H1 (cell line): ENCODE measurements at regions not wholly inside any gene's neighbourhood (a gene's known extent, or its start where the extent isn't known, plus 50 kb on each side); places are given as distances from the start of the nearest gene placed in this dataset.

ENCODE experiments used
- CTCF ChIA-PET: fragments of 300-600 bp; sonication (Branson Sonifier 250); formaldehyde crosslinking; loops from one replicate; lab custom pipeline; 2021; ENCODE audit not compliant: partially characterized antibody; lab: Charles Lee
- POLR2A ChIA-PET: fragments of 300-600 bp; sonication (Branson Sonifier 250); formaldehyde crosslinking; loops from one replicate; lab custom pipeline; 2021; ENCODE audit warnings: inconsistent platforms; ENCODE audit not compliant: partially characterized antibody; lab: Charles Lee
- DNase-seq, 2 experiments: peaks; one replicate each; pipeline versions ENCODE4 v3.0.0 to v3.0.0-alpha.2; 2010 to 2022; ENCODE audit warnings: low spot score in 2 of 2, low read depth in 1 of 2, mixed read lengths in 1 of 2
- FAIRE-seq: peaks from 2 replicates; lab custom pipeline; 2011; peaks lifted over from hg19 to GRCh38; lab: Jason Lieb, UNC
- H2AFZ ChIP-seq: 2 replicates; pipeline ENCODE4 v1.8.1; 2012; ENCODE audit warnings: low read length, inconsistent platforms
- H2AK5ac ChIP-seq: 2 replicates; pipeline ENCODE4 v1.6.1; 2013; ENCODE audit warnings: low read depth, low read length
- H2BK120ac ChIP-seq: replicated peaks from 2 replicates; pipeline ENCODE3; 2013; ENCODE audit warnings: low read depth, low read length, inconsistent platforms
- H2BK12ac ChIP-seq: 2 replicates; pipeline ENCODE4 v1.6.1; 2013; ENCODE audit warnings: low read depth, low read length
- H2BK15ac ChIP-seq: 2 replicates; pipeline ENCODE4 v1.6.1; 2013; ENCODE audit warnings: low read length
- H2BK20ac ChIP-seq: 2 replicates; pipeline ENCODE4 v1.6.1; 2013; ENCODE audit warnings: low read length
- H2BK5ac ChIP-seq: 2 replicates; pipeline ENCODE4 v1.6.1; 2013; ENCODE audit warnings: low read depth, low read length
- H3K14ac ChIP-seq: 2 replicates; pipeline ENCODE4 v1.6.1; 2013; ENCODE audit warnings: inconsistent platforms; ENCODE audit not compliant: insufficient read length
- H3K18ac ChIP-seq: 2 replicates; pipeline ENCODE4 v1.6.1; 2013; ENCODE audit warnings: low read length; ENCODE audit errors: extremely low read depth
- H3K23ac ChIP-seq: 2 replicates; pipeline ENCODE4 v1.6.1; 2013; ENCODE audit warnings: inconsistent platforms; ENCODE audit not compliant: insufficient read length
- H3K23me2 ChIP-seq: 2 replicates; pipeline ENCODE4 v1.6.1; 2013; ENCODE audit warnings: low read depth, low read length
- H3K27ac ChIP-seq: 2 replicates; pipeline ENCODE4 v1.6.1; 2011; ENCODE audit warnings: low read depth, low read length, inconsistent platforms
- H3K27me3 ChIP-seq, 4 experiments: replicated peaks in 1 of 4; 1 replicate in 1 of 4; 2 replicates in 3 of 4; pipeline versions ENCODE4 v1.6.1 to v1.8.1; 2011 to 2013; ENCODE audit warnings: low read length in 3 of 4, mild to moderate bottlenecking in 3 of 4, inconsistent platforms in 2 of 4, mixed read lengths in 2 of 4, moderate library complexity in 1 of 4; ENCODE audit not compliant: control insufficient read depth in 3 of 4, insufficient read depth in 3 of 4; ENCODE audit errors: extremely low read depth in 1 of 4
- H3K36me3 ChIP-seq, 4 experiments: 2 replicates each; pipeline versions ENCODE4 v1.6.1 to v1.8.1; 2011 to 2013; ENCODE audit warnings: mild to moderate bottlenecking in 4 of 4, low read length in 3 of 4, moderate library complexity in 2 of 4, control low read depth in 1 of 4, inconsistent platforms in 1 of 4; ENCODE audit not compliant: insufficient read depth in 4 of 4, control insufficient read depth in 2 of 4
- H3K4ac ChIP-seq: replicated peaks from 2 replicates; pipeline ENCODE3; 2013; ENCODE audit warnings: low read length, low read depth, mixed read lengths, inconsistent platforms; ENCODE audit not compliant: insufficient read length
- H3K4me1 ChIP-seq, 4 experiments: replicated peaks in 1 of 4; 1 replicate in 1 of 4; 2 replicates in 3 of 4; pipeline versions ENCODE4 v1.6.1 to v1.8.1; 2011 to 2013; ENCODE audit warnings: low read length in 3 of 4, inconsistent platforms in 2 of 4, mixed read lengths in 1 of 4; ENCODE audit not compliant: insufficient read depth in 4 of 4, control insufficient read depth in 3 of 4
- H3K4me2 ChIP-seq, 2 experiments: 2 replicates each; pipeline versions ENCODE4 v1.6.1 to v1.8.1; 2011 to 2013; ENCODE audit warnings: low read depth in 2 of 2, low read length in 2 of 2, control low read depth in 1 of 2, inconsistent platforms in 1 of 2, mild to moderate bottlenecking in 1 of 2; ENCODE audit not compliant: insufficient read depth in 1 of 2
- H3K4me3 ChIP-seq, 4 experiments: fragments of 200-600, 300-600 bp in 1 of 4; sonication (generic), shearing (Covaris generic), sonication (Bioruptor Twin) in 1 of 4; 2 replicates each; pipeline versions ENCODE4 v1.5.1 to v1.8.1; 2011 to 2016; ENCODE audit warnings: low read length in 4 of 4, low read depth in 3 of 4, control low read depth in 2 of 4, inconsistent platforms in 2 of 4, mild to moderate bottlenecking in 2 of 4, mixed read lengths in 1 of 4, moderate library complexity in 1 of 4; ENCODE audit not compliant: insufficient read depth in 2 of 4; ENCODE audit errors: extremely low read depth in 1 of 4
- H3K56ac ChIP-seq: replicated peaks from 2 replicates; pipeline ENCODE3; 2013; ENCODE audit warnings: low read depth, mild to moderate bottlenecking, mixed read lengths, low read length, inconsistent platforms; ENCODE audit not compliant: insufficient read length
- H3K79me1 ChIP-seq: 2 replicates; pipeline ENCODE4 v1.6.1; 2013; ENCODE audit warnings: low read depth, low read length, control low read depth
- H3K79me2 ChIP-seq, 2 experiments: 2 replicates each; pipeline versions ENCODE4 v1.6.1 to v1.8.1; 2012 to 2013; ENCODE audit warnings: low read length in 2 of 2, mild to moderate bottlenecking in 2 of 2, inconsistent platforms in 1 of 2; ENCODE audit not compliant: insufficient read depth in 2 of 2, control insufficient read depth in 1 of 2
- H3K9ac ChIP-seq, 4 experiments: replicated peaks in 1 of 4; 1 replicate in 1 of 4; 2 replicates in 3 of 4; pipeline versions ENCODE4 v1.6.1 to v1.8.1; 2011 to 2013; ENCODE audit warnings: low read depth in 3 of 4, low read length in 3 of 4, control low read depth in 2 of 4, mild to moderate bottlenecking in 2 of 4, moderate library complexity in 2 of 4, inconsistent platforms in 1 of 4; ENCODE audit errors: extremely low read depth in 1 of 4
- H3K9me3 ChIP-seq, 2 experiments: 2 replicates each; pipeline versions ENCODE4 v1.6.1 to v1.8.1; 2012 to 2013; ENCODE audit warnings: mild to moderate bottlenecking in 2 of 2, moderate library complexity in 2 of 2, control low read depth in 1 of 2, inconsistent platforms in 1 of 2, low read depth in 1 of 2, low read length in 1 of 2, mixed read lengths in 1 of 2; ENCODE audit not compliant: insufficient read depth in 2 of 2
- H4K20me1 ChIP-seq, 2 experiments: replicated peaks in 1 of 2; 2 replicates each; pipeline versions ENCODE3 to v1.8.1; 2011 to 2013; ENCODE audit warnings: inconsistent platforms in 2 of 2, low read length in 2 of 2, mild to moderate bottlenecking in 1 of 2; ENCODE audit not compliant: insufficient read depth in 2 of 2, control insufficient read depth in 1 of 2
- H4K5ac ChIP-seq: 2 replicates; pipeline ENCODE4 v1.6.1; 2013; ENCODE audit warnings: low read length, low read depth, mixed read lengths, inconsistent platforms; ENCODE audit not compliant: insufficient read length
- H4K8ac ChIP-seq: 2 replicates; pipeline ENCODE4 v1.8.0; 2013; ENCODE audit warnings: mild to moderate bottlenecking, moderate library complexity, low read length, inconsistent platforms; ENCODE audit not compliant: insufficient read depth; ENCODE audit errors: extremely low read depth
- H4K91ac ChIP-seq: replicated peaks from 2 replicates; pipeline ENCODE3; 2013; ENCODE audit warnings: low read length, mixed read lengths, inconsistent platforms; ENCODE audit not compliant: insufficient read length
- ASH2L ChIP-seq: fragments of 200-600, 300-600 bp; sonication (generic); IDR thresholded peaks from one replicate; pipeline ENCODE4 v1.7.1; 2017; ENCODE audit warnings: low read length
- CEBPB ChIP-seq: IDR thresholded peaks from 2 replicates; pipeline ENCODE4 v1.6.1; 2012; ENCODE audit warnings: low read depth, low read length
- EGR1 ChIP-seq: IDR thresholded peaks from 2 replicates; pipeline ENCODE4 v1.6.1; 2011; ENCODE audit warnings: low read depth, low read length, borderline replicate concordance
- EP300 ChIP-seq, 2 experiments: IDR thresholded peaks; 1 replicate in 1 of 2; 2 replicates in 1 of 2; pipeline ENCODE4 v1.6.1; 2011 to 2012; ENCODE audit warnings: low read depth in 2 of 2, low read length in 2 of 2, mild to moderate bottlenecking in 2 of 2, borderline replicate concordance in 1 of 2, inconsistent platforms in 1 of 2, moderate library complexity in 1 of 2
- EZH2 ChIP-seq: fragments of 200-600 bp; sonication (generic); IDR thresholded peaks from 2 replicates; pipeline ENCODE4 v1.7.1; 2012; ENCODE audit warnings: low read depth, mild to moderate bottlenecking, moderate library complexity, low read length, inconsistent platforms; ENCODE audit not compliant: severe bottlenecking
- GTF2F1 ChIP-seq: IDR thresholded peaks from 2 replicates; pipeline ENCODE4 v1.6.1; 2012; ENCODE audit warnings: low read depth, low read length, improper control_type of control experiment, borderline replicate concordance
- HDAC2 ChIP-seq, 2 experiments: fragments of 300-600 bp in 1 of 2; sonication (generic) in 1 of 2; IDR thresholded peaks; 2 replicates each; pipeline ENCODE4 v1.6.1; 2011 to 2012; ENCODE audit warnings: low read depth in 2 of 2, low read length in 2 of 2, mild to moderate bottlenecking in 2 of 2, moderate library complexity in 2 of 2, borderline replicate concordance in 1 of 2, inconsistent platforms in 1 of 2
- HDAC6 ChIP-seq: IDR thresholded peaks from one replicate; pipeline ENCODE4 v1.7.1; 2012; ENCODE audit warnings: low read depth, mild to moderate bottlenecking, inconsistent platforms, low read length, moderate library complexity
- NRF1 ChIP-seq: IDR thresholded peaks from 2 replicates; pipeline ENCODE4 v1.6.1; 2011; ENCODE audit warnings: mild to moderate bottlenecking, low read depth, low read length, improper control_type of control experiment
- RXRA ChIP-seq: IDR thresholded peaks from 2 replicates; pipeline ENCODE4 v1.6.1; 2011; ENCODE audit warnings: low read depth, mild to moderate bottlenecking, low read length, moderate library complexity; ENCODE audit not compliant: insufficient read depth
- SAP30 ChIP-seq: fragments of 300-600 bp; sonication (generic); IDR thresholded peaks from 2 replicates; pipeline ENCODE4 v1.7.1; 2012; ENCODE audit warnings: low read length, moderate library complexity, mild to moderate bottlenecking, inconsistent platforms; ENCODE audit not compliant: insufficient read depth, insufficient replicate concordance
- SIX5 ChIP-seq: IDR thresholded peaks from 2 replicates; pipeline ENCODE4 v1.6.1; 2011; ENCODE audit warnings: mild to moderate bottlenecking, low read depth, low read length
- TCF12 ChIP-seq: IDR thresholded peaks from 2 replicates; pipeline ENCODE4 v1.6.1; 2011; ENCODE audit warnings: low read depth, mild to moderate bottlenecking, low read length
- TEAD4 ChIP-seq: IDR thresholded peaks from 2 replicates; pipeline ENCODE4 v1.6.1; 2012; ENCODE audit warnings: low read depth, low read length, inconsistent platforms, mixed read lengths
- WGBS, 2 experiments: shearing (Covaris generic) in 1 of 2; methylation state at CpG; one replicate each; pipeline versions ENCODE4 v1.1.6 to v1.1.7; 2013 to 2015; ENCODE audit warnings: low lambda C conversion rate in 2 of 2, mixed read lengths in 2 of 2, inconsistent platforms in 1 of 2, low coverage in 1 of 2, missing lambda C conversion rate in 1 of 2; ENCODE audit not compliant: insufficient replicate concordance in 2 of 2, insufficient coverage in 1 of 2, insufficient read length in 1 of 2; ENCODE audit errors: extremely low coverage in 1 of 2, missing lambda C conversion rate in 1 of 2; 5-methylcytosine and 5-hydroxymethylcytosine counted together
- TF ChIP-seq, protein P1 (sequence below): IDR thresholded peaks from 2 replicates; pipeline ENCODE4 v1.6.1; 2011; ENCODE audit warnings: low read depth, mild to moderate bottlenecking, low read length; ENCODE audit not compliant: insufficient read depth

DNA sequence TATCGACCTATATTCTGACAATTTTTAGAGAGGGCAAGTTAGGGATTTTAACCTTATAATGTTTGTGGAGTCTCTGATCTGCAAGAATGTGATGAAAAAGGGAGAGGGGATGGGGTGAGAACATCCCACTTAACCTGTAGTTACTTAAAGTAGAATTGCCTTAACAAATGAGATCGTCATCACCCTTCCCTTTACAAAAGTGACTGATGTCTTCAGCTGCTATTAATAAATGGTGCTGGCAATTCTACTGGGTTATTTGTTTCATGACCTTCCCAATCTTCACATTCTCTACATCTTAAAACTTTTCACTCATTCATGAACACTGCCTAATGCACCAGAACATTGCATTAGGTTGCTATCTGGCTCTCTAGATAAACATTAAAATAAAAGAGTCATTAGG is 873.4 kb upstream of the LCORL start:
- Histone ChIP-seq H2BK20ac (no peak overlapping the region), H3K4me3 (no peak overlapping the region), H3K14ac (no peak overlapping the region), H4K8ac (no peak overlapping the region), H2BK120ac (no peak overlapping the region), H3K4ac (no peak overlapping the region), H3K9me3 (no peaks in the 10 kb centered on the region), H3K79me1 (no peaks in the 10 kb centered on the region), H3K27ac (no peak overlapping the region), H3K9ac (no peak overlapping the region), H2BK12ac (no peak overlapping the region), H3K36me3 (no peaks in the 10 kb centered on the region), H3K56ac (no peak overlapping the region), H4K20me1 (no peaks in the 10 kb centered on the region), H2AFZ (no peak overlapping the region), H4K5ac (no peak overlapping the region), H2BK15ac (no peak overlapping the region), H3K4me1 (no peaks in the 10 kb centered on the region), H3K4me2 (no peak overlapping the region), H4K91ac (no peak overlapping the region), H2AK5ac (no peak overlapping the region), H3K79me2 (no peaks in the 10 kb centered on the region), H2BK5ac (no peak overlapping the region), H3K27me3 (no peaks in the 10 kb centered on the region), H3K23me2 (no peaks in the 10 kb centered on the region), H3K18ac (no peak overlapping the region), H3K23ac (no peak overlapping the region)
- ChIA-PET POLR2A (no interaction called here), CTCF (no interaction called here)
- FAIRE-seq: no peak
- 87% methylated on average over 2 of the region's 2 CpGs; no CpG with 5 or more reads in 1 of the 2 experiments for WGBS, 2 experiments
- DNase-seq: no peak
- TF ChIP-seq CEBPB (no peak), SAP30 (no peak), SIX5 (no peak), ASH2L (no peak), EGR1 (no peak), EP300 (IDR thresholded peaks at IDR 0.05; ENCODE audit: borderline replicate concordance in 1 of 2, low read depth in 2 of 2, low read length in 2 of 2) (no peak), GTF2F1 (no peak), RXRA (no peak), EZH2 (no peak), TEAD4 (no peak), NRF1 (no peak), HDAC6 (no peak), TCF12 (no peak), HDAC2 (IDR thresholded peaks at IDR 0.05; ENCODE audit: borderline replicate concordance in 1 of 2, low read depth in 2 of 2, low read length in 2 of 2) (no peak)
- TF ChIP-seq, protein P1, sequence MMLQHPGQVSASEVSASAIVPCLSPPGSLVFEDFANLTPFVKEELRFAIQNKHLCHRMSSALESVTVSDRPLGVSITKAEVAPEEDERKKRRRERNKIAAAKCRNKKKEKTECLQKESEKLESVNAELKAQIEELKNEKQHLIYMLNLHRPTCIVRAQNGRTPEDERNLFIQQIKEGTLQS: no peak
